Cardiac fibroblast (primary cell): ENCODE measurements at regions not wholly inside any gene's neighbourhood (a gene's known extent, or its start where the extent isn't known, plus 50 kb on each side); places are given as distances from the start of the nearest gene placed in this dataset.

Experiments used
- DNase-seq, 2 donors: peaks; one replicate each; pipeline versions ENCODE4 v3.0.0 to v3.0.0-alpha.2; 2010; ENCODE audit warnings: low read depth in 2 of 2
- H3K4me3 ChIP-seq, 2 donors: replicated peaks in 1 of 2; 1 replicate in 1 of 2; 2 replicates in 1 of 2; pipeline ENCODE4 v1.5.1; 2011; ENCODE audit warnings: low read depth in 2 of 2, low read length in 2 of 2, mild to moderate bottlenecking in 2 of 2, moderate library complexity in 1 of 2
- CTCF ChIP-seq: IDR thresholded peaks from one replicate; pipeline ENCODE4 v1.5.1; 2011; ENCODE audit warnings: low read depth, mild to moderate bottlenecking, low read length, inconsistent platforms

- no peak for DNase-seq
- H3K4me3 ChIP-seq, result no peak overlapping the region
- no peak for TF ChIP-seq CTCF
Measured at GRCh38 chr5:53330491-53330890, 149.9 kb upstream of the FST start.

- peak; percentile 50 to 86 for DNase-seq
- H3K4me3 ChIP-seq, result no peak overlapping the region
- TF ChIP-seq CTCF, result no peak
Measured at GRCh38 chr5:53331463-53331862, 149.0 kb upstream of the FST start.

GRCh38 chr5:53333160-53333559 is 147.3 kb upstream of the FST start:
- H3K4me3 ChIP-seq, result no peak overlapping the region
- no peak for TF ChIP-seq CTCF
- peak; percentile 72 to 85 for DNase-seq

GRCh38 chr5:53334431-53334941 is 145.9 kb upstream of the FST start:
- H3K4me3 ChIP-seq, result no peak overlapping the region
- TF ChIP-seq CTCF, result no peak
- peak; percentile 79 to 86 for DNase-seq

- H3K4me3 ChIP-seq, result no peak overlapping the region
- peak; percentile 44 to 59 for DNase-seq
- TF ChIP-seq CTCF, result peak; percentile 35
Measured at GRCh38 chr5:53335115-53335514, 145.3 kb upstream of the FST start.

- TF ChIP-seq CTCF, result no peak
- H3K4me3 ChIP-seq, result no peak overlapping the region
- DNase-seq, result no peak
Measured at GRCh38 chr5:53337827-53338226, 142.6 kb upstream of the FST start.

- H3K4me3 ChIP-seq, result no peak overlapping the region
- no peak for DNase-seq
- no peak for TF ChIP-seq CTCF
Measured at GRCh38 chr5:53338971-53339370, 141.5 kb upstream of the FST start.
